AG09309 (cell line): ENCODE measurements at regions not wholly inside any gene's neighbourhood (a gene's known extent, or its start where the extent isn't known, plus 50 kb on each side); places are given as distances from the start of the nearest gene placed in this dataset.

Experiments
- DNase-seq: peaks from one replicate; pipeline ENCODE4 v3.0.0-alpha.2; 2010; ENCODE audit warnings: low read depth
- H3K4me3 ChIP-seq: 2 replicates; pipeline ENCODE4 v1.5.1; 2011; ENCODE audit warnings: mild to moderate bottlenecking, low read depth, low read length, moderate library complexity; ENCODE audit not compliant: control insufficient read depth
- TF ChIP-seq, protein P1 (sequence below): IDR thresholded peaks from 2 replicates; pipeline ENCODE4 v1.5.1; 2011; ENCODE audit warnings: mild to moderate bottlenecking, low read depth, low read length, inconsistent platforms; ENCODE audit not compliant: insufficient read depth, control insufficient read depth; ENCODE audit errors: missing control alignments

DNA sequence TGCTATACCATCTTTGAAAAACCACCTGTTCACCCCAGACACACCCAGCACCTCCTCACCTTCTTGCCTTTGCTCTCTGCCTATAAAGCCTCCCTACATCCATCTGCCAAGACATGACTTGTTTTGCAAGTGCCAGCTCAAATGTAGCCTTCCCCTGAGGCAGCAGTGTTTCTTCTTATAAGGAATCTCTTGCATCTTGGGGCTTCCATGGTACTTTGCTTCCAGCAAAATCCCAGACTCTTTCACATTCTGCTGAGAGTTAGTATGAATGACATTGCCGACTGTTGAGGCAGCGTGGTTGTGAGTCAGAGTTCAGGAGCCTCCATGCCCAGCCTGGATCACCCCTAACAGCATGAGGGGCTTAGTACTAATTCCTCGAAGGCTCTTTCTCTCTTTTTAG is 217.4 kb upstream of the RUNX1 start:
- DNase-seq, result no peak
- H3K4me3 ChIP-seq, result no peak overlapping the region
- TF ChIP-seq, protein P1, sequence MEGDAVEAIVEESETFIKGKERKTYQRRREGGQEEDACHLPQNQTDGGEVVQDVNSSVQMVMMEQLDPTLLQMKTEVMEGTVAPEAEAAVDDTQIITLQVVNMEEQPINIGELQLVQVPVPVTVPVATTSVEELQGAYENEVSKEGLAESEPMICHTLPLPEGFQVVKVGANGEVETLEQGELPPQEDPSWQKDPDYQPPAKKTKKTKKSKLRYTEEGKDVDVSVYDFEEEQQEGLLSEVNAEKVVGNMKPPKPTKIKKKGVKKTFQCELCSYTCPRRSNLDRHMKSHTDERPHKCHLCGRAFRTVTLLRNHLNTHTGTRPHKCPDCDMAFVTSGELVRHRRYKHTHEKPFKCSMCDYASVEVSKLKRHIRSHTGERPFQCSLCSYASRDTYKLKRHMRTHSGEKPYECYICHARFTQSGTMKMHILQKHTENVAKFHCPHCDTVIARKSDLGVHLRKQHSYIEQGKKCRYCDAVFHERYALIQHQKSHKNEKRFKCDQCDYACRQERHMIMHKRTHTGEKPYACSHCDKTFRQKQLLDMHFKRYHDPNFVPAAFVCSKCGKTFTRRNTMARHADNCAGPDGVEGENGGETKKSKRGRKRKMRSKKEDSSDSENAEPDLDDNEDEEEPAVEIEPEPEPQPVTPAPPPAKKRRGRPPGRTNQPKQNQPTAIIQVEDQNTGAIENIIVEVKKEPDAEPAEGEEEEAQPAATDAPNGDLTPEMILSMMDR, result no peak

DNA sequence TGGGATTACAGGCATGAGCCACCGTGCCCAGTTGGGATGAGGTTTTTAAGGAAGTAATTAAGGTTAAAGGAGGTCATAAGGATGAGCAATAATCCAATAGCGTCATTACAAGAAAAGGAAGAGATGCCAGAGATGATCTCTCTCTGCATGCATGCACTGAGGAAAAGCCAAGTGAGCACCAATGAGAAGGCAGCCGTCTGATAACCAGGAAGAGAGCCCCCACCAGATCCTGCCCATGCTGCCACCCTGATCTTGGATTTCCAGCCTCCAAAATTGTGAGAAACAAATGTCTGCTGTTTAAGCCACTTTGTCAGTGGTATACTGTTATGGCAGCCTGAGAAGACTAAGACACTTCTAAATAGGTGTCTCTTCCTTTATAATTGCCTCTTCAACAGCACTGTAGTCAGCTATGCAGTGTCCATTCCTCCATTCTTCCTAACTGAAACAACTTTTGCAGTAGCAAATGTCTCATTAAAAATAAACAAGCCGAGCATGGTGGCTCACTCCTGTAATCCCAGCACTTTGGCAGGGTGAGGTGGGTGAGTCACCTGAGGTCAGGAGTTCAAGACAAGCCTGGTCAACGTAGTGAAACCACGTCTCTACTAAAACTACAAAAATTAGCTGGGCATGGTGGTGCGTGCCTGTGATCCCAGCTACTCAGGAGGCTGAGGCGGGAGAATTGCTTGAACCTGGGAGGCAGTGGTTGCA is 216.2 kb upstream of the RUNX1 start:
- TF ChIP-seq, protein P1, result no peak
- DNase-seq, result no peak
- no peak overlapping the region for H3K4me3 ChIP-seq

DNA sequence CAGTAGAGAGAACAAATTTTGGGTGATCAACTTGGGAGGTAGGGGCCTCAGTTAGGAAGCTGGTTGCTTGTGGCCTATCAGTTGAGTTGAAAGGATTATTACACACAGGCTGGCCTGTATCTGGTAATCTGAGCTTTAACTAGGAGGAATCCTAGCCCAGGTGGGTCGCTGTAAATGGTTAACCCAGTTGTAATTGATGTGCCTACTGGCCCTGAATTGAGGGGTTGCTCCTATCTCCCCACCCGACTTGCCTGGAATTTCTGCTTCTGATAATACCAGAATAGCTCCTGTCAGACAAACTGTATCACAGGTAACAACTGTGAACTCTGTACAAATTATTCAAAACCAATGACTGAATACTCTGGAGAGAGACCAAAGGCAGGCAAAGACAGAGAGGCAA is 210.4 kb upstream of the RUNX1 start:
- H3K4me3 ChIP-seq, result no peak overlapping the region
- no peak for DNase-seq
- TF ChIP-seq, protein P1, result no peak

DNA sequence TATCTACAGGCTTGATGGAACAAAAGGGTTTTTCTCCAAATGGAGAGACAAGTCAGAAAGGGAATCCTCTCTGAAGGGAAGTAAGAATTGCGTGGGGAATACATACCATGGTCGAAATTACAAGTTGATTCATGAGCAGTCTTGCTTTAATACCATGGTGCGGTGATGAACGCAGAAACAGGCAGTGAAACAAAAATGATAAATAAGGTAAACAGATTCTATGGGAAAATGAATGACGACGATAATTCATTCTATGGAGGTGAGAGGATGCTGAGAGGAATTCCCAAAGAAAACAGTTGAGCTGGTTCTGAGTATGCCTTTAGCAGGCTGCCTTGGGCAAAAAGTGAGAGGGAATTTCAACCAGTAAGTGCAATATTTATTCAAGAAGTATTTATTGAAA is 209.4 kb upstream of the RUNX1 start:
- no peak overlapping the region for H3K4me3 ChIP-seq
- no peak for DNase-seq
- TF ChIP-seq, protein P1, result no peak

DNA sequence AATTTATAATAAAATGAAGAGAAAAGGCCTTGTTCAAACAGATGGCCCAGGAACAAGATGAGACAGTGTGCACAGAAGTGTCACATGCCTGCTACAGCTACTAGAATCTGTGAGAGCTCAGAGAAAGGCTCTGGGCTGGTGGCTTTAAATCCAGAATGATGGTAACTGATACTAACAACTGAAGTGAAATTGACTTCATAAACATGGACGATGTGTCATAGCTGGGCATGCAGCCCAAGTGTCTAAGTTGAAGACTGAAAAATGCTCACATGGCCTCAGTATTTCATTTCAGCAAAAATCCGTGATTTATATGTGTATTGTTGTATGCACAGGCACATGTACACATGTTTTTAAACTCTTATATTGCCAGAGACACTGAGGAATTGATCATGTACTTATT is 208.3 kb upstream of the RUNX1 start:
- H3K4me3 ChIP-seq, result no peak overlapping the region
- TF ChIP-seq, protein P1, result no peak
- peak; percentile 73 for DNase-seq

DNA sequence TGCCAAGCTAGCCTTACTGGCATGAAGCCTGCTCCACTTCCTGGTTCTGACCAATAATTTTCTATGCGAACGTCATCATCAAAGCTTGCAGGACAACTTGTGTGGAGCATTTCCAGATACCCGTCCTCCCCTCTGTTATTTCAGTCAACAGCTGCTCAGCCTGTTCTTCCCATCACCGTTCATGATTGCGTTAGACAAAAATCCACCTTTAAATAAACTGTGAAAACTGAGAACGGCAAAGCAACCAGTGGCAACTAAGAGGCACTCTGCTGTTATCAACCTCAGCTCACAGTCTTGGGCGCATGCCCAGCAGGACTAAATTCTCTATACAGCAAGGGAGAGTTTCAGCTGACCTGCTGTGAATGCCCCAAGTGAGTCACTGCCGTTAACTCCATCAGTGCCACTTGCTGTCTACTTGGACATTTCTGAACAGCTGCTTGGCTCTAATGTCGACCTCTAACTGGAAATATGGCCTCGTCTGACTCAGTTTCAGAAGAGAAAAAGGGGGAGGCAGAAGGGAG is 207.4 kb upstream of the RUNX1 start:
- TF ChIP-seq, protein P1, result no peak
- peak; percentile 95 for DNase-seq
- no peak overlapping the region for H3K4me3 ChIP-seq
